ENCODE measurements at regions not wholly inside any gene's neighbourhood (a gene's known extent, or its start where the extent isn't known, plus 50 kb on each side); places are given as distances from the start of the nearest gene placed in this dataset.

DNA sequence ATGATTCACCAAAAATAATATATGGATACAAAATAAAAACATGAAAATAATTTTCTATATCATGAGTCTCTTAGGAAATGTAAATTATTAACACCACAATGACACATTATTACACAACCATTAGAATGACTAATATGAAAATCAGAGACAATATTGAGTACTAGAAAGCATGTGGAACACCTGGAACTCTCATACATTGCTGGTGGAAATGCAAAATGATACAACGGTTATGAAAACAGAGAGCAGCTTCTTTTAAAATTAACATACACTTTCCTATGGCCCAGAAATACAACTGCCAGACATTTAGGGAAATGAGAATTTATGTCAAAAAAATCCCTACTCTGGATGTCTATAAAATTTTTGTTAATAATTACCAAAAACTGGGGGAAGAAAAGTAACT is 853.3 kb upstream of the MAN1A1 start:
- DNase-seq: no peak

DNA sequence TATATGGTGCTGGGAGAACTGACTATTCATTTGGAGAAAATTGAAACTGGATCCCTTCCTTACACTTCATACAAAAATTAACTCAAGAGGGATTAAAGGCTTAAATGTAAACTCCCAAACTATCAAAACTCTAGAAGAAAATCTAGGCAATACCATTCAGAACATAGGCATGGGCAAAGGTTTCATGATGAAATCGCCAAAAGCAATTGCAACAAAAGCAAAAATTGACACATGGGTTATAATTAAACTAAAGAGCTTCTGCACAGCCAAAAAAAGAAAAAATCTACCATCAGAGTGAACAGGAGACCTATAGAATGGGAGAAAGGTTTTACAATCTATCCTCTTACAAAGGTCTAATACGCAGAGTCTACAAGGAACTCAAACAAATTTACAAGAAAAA is 851.3 kb upstream of the MAN1A1 start:
- DNase-seq: no peak

DNA sequence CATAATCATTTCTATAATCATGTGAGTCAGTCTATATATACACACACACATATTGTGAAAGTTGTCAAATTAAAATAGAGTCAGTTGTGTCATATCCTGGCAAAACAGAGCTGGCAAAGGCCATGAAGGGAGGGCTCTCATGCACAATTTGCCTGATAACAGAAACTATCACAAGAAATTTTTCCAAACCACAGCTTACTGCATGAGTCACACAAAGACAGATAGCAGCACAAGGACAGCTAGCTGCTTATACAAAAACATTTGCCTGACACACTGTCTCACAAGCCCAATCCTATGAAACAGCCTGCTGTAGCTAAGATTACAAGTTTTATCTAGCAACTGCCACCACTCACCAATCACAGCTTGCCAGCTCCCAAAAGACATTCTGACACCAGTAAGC is 848.5 kb upstream of the MAN1A1 start:
- no peak for DNase-seq

DNA sequence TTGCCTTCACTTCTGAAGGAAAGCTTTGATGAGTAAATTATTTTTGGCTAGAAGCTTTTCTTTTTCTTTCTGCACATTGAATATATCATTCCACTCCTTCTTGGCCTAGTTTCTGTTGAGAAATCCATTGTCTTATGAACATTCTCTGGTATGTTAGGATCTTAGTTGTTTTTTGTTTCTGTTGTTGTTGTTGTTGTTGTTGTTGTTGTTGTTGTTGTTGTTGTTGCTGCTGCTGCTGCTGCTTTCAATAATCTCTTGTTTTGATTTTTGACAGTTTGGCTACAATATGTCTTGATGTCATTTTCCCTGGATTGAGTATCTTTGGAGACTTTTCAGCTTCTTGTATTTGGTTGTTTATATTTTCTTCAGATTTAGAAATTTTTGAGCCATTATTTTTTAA is 836.5 kb upstream of the MAN1A1 start:
- no peak for DNase-seq

DNA sequence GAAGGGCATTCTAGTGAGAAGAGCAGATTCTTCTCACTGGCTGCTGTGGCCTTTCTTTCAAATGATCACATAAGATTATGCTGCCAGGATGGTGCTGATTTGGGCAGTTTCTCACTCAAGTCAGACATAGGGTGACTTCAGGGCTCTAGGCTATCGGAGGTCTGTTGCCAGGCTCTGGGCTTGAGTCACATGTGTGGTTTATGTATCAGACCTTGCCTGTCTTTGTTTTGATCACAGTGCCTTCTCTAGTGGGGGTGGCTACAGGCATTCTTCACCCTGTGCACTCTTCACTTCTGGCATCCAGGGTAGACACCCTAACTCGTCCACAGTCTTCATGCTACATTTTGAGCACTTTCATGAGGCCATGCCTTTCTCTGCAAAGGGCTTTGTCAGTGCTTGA is 823.7 kb upstream of the MAN1A1 start:
- no peak for DNase-seq

DNA sequence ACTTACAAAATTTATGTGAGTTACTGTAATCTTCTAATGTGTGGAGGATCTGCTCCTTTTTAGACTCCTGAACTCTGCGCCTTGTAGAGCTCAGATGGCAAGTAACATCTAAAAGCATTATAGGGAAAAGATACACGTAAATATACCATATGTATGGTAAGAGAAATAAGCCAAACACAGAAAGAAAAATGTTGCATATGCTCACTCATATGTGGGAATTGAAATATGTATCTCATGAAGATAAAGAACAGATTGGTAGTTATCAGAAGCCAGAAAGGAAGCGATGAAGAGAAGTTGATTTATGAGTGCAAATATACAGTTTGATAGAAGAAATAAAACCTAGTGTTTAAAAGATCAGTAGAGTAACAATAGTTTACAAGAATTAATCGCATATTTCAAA is 815.0 kb upstream of the MAN1A1 start:
- no peak for DNase-seq

DNA sequence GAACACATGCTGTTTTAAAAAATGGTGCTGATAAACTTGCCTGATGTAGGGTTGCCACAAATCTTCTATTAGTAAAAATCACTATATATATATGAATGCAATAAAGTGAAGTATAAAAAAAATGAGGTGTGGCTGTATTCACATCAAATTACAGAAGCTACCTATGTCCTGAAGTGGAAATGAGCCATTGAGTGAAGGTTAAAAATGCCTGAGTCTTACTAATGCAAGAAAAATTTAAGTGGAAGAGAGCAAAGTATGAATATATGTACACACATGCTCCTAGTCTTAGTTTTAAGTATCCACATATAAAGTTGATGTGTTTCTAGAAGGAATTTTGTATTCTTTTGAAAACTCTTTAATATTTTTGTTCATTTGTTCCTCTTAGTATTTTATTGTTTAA is 808.3 kb upstream of the MAN1A1 start:
- DNase-seq: no peak

DNA sequence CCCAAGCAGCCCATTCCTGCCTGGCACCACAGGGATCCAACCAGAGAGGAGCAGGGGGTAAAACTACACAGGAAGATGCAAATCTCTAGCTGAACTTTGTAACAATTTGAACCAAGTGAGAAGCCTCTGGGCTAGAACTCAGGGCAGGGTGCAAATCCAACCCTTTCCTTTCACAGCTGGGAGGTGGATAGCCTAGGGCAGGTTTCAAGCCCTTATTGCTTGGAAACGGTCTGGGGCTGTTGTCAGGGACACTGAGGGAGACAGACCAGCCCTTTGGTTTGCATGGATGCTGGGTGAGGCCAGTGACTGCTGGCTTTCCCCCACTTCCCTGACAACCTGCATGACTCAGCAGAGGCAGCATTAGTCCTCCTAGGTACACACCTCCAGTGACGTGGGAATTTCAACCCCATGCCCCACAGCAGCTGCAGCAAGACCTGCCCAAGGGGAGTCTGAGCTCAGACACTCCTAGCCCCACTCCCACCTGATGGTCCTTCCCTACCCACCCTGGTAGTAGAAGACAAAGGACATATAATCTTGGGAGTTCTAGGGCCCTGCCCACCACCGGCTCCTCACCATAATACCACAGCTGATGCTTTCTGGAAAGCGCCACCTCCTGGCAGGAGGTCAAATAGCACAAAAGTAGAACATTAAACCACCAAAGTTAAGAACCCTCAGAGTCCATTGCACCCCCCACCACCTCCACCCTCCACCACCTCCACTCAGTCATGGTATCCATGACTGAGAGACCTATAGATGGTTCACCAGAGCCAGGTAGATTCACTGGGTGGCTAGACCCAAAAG is 797.7 kb upstream of the MAN1A1 start:
- DNase-seq: no peak

DNA sequence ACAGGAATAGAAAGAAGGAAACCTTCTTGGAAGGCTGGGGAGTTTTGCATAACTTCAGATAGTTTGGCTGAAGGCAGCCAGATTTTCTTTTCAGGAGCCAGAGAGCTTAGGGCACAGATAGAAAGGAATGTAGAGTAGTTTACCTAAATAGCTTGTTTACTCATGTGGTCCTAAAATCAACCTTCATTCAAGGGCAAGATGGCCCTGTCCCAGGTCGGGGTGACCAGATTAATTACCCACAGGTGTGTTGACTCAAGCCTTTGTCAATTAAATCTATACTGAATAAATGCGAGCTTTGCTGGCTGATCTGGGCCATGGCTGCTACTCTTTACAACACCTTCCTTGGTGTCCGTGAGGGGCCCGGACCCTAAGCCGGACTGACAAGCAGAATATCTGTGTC is 792.0 kb upstream of the MAN1A1 start:
- no peak for DNase-seq

DNA sequence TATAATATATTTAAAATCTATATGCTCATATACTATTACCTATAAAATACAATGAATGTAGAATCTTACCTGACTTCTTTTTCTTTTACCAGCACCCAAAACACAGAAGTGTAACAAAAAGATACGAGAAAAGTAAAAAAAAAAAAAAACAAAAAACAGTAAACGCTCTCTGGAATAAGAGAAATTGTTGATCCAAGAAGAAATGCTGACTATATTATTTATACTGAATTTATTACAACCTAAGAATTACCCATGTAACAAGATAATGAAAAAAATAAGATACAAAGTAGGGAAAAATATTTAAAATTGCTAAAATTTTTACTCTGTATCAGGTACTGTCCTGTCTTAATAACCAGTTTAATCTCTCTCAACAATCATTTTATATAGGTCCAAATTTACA is 787.9 kb upstream of the MAN1A1 start:
- DNase-seq: no peak

DNA sequence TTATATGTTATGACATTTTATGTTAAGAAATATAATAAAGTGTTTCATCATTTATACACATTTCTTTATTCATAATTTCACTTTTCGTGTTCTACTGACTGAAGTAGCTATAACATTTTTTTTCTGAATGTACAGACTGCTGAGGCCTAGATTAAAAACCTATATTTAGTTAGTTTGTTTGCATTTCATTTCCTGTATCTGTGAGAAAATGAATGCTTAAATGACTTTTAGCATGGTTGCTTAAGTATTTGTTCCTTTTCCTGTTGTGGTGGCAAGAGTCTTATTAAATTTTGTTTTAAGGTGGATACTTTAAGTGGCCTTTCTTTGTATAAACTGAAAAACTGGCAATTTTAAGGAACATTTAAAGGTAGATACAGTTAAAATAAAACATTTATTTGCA is 779.7 kb upstream of the MAN1A1 start:
- no peak for DNase-seq

DNA sequence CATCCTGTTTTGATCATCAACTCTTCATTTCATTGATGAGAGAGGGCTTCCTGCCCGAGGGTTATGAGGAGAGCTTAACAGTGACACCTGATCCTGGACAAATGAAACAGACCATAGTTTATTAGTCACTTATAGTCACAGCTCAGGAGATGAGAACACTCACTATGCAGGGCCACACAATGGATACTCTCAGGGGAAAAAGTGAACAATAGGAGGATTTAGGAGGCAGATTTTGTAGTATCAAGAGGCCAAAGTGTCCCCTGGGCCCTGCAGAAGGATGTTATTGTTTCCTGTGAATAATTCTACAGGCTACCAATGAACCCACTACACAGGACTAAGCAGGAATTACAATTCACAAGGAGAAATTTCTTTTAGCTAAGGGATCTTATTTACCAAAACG is 772.8 kb upstream of the MAN1A1 start:
- DNase-seq: no peak

DNA sequence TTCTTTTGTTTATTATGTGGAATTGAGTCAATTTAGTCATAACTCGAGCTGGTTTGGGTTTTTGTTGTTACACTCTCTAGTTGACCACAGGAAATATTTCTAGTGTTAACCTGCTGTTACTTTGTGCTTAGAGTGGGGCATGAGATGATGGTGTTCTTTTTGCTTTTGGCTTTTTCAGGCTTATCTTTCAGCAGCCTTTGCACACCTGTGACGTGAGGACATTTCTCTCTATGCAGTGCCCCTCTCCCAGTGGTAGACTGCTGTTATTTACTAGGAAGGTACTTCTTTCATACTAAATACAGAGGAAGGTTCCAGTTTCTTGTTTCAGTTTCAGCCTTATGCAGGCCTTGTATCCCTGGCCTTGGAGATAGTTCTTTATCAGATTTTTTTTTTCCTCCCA is 766.8 kb upstream of the MAN1A1 start:
- DNase-seq: no peak

DNA sequence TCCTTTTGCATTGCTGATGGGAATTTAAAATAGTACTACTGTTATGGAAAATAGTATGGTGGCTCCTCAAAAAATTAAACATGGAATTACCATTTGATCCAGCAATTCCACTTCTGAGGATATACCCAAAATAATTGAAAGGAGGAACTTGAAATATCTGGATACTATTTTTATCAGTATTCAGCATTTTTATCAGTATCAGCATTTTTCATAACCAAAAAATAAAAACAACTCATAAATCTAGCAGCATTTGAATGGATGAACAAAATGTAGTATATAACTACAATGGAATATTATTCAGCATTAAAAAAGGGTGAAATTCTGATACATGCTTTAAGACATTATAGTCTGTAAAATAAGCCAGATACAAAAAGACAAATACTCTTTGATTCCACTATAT is 763.4 kb upstream of the MAN1A1 start:
- DNase-seq: no peak

DNA sequence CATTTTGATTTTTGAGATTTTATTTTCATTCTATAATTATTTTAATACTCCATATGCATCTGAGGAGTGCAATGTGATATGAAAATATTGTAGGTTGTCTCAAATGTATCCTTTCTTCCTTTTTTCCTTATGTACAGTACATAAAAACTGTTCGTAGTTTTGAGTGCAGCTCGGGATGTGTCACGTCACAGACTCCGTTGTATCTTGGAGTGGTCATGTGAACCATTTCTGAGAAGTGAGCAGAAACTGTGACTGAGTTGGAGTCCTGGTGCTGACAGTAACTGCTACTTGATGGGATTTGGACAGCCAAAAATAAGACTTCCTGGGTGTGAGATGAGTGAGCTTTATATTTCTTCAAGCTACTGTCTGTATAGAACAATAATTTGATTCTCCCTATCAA is 761.4 kb upstream of the MAN1A1 start:
- no peak for DNase-seq

DNA sequence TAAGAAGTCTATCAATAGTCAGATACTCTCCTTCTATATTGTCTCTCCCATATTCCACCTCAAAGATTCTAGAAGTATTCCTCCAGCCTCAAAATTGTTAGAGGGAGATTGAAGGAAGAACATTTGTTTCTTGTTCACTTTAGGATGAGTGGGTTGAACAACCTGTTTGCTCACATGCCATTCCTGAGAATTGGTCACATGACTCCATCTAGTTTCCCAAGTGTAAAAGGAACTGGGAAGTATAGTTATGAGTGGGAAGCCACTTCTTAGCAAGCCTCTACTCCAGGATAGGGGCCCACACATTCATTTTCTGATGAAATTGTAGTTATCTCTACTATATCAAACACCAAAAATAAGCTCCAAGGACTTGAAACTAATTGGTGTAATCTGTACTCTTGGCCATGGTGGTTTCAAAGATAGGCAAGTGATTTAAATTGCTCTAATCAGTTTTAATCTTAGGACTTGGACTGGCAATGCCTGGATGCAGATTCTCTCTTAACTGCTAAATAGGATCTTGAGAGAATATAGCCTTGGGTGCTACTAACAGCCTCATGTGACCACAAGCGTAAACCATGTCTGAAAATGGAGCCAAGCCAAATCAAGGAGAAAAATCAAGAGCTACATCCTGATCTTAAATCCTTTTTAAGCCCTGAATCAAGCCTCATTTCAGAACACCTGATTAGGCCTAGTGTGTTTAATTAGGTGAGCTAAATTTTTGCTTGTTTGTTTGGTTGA is 758.7 kb upstream of the MAN1A1 start:
- no peak for DNase-seq

DNA sequence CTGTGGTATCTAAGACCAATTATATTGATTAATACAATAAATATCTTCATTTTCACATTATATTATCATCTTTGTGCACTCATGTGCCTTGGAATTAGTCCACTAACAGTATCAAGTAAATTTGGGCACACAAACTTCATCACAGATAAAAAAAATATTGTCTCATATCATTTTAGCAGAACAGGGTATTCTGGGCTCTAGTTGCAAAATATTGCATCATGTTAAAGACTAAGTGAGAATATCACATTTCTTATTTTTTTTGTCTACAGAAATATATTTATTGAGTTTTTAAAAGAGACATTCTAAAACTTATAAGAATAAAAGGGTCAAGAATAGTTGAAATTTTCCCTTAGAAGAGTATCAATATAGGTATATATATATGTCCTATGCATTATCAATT is 754.1 kb upstream of the MAN1A1 start:
- DNase-seq: no peak

DNA sequence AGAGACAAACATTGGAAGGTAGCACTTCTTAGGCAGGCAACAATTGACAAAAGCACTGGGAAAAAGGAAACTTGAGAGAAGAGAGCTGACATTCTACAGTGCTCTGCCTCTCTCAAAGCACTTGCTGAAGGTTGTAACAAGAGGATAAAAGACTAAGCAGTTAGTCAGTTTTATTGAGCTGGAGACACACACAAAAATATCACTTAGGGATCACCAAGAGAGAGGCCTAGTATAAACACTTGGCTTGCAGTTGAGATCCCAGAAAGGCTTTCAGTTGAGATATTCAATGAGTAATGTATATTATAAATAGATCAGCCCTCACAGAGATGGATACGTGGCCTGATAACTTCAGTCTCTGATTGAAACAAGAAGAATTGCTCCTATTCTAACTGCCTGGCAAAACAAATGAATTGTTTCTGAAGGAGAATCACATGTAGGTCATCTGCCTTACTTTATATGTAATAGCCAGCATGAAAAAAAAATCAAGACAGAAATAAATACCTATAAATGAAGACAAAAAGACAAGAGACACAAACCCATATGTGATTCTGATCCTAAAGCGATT is 747.2 kb upstream of the MAN1A1 start:
- DNase-seq: no peak

DNA sequence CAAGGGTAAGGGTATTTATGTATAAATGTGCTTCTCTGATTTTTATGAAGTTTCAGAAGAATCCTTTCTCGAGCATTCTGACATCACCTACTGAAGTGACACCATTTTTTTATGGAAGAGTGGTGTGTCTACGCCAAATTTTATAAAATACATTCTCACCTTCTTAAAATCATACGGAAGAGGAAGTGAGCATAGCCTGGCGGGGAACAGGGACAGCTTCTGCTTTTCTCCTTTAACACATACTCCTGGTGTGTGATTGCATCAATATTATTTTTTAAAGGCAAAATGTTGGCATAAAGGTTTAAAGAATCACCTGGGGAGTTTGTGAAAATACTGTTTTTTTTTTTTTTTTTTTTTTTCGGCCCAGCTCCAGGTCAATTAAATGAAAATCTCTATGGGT is 733.6 kb upstream of the MAN1A1 start:
- no peak for DNase-seq

DNA sequence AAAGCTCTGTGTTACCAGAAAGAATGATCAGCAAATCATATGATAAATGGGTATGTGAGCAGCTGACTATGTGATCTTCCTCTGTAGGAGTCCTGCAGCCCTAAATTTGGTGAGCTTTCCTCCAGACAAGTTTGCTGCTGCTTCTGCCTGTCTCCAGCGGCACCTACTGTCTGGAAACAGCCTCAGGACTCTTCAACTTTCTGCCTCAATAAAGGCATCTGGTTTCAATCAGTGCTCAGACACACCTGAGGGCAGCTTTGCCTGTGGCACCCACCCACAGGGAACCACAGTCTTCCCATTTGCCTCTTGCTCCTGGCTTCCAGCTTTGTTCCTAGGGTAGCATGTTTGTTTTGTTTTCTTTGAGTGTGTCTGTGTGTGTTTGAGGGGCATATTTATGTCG is 727.9 kb upstream of the MAN1A1 start:
- no peak for DNase-seq

DNA sequence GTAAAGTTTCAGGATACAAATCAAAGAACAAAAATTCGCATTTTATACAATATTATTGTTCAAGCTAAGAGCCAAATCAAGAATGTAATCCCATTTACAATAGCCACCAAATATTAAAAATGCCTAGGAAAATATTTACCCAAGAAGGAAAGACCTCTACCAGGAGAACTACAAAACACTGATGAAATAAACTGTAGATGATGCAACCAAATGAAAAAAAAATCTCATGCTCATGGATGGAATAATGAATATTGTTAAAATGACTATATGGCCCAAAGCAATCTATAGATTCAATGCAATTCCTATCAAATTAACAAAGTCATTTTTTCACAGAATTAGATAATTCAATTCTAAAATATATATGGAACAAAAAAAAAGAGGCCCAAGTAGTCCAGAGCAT is 708.8 kb upstream of the MAN1A1 start:
- DNase-seq: no peak

DNA sequence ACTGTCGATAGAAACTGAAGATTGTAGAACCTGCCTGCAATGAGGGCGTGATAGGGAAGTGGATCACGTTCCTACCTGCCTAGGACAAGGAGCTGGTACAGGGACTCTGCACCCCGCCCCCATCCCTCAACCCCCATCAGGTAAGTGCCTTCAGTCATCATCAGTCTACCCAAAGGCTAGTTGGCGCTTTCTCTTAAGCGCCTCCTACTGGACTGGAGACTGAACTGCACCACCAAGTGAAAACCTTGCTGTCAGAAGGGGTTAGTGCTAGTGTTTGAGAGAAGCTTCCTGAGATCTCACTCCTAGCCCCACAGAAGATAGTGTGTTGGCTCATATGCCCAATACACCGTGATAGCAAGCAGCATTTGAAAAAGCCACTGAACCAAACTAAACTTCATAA is 706.5 kb upstream of the MAN1A1 start:
- peak; percentile 27 for DNase-seq

DNA sequence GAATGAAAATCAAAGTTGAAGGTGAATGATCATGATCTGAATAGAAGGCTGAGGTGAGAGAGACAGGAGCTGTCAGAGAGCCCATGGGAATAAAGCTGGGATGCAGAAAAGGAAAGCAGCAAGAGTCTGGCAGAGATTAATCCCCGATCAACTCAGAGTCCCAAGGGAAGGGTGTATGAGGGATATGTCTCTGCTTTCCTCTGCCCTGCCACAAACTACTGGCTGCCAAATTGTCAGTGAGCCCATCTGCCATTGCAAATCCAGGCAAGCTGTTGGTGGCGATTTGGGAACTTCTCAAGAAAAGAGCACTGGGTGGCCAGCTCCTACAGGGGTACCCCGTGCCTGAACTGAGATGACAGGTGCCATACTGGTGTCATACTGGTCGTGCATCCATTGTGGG is 705.5 kb upstream of the MAN1A1 start:
- no peak for DNase-seq

DNA sequence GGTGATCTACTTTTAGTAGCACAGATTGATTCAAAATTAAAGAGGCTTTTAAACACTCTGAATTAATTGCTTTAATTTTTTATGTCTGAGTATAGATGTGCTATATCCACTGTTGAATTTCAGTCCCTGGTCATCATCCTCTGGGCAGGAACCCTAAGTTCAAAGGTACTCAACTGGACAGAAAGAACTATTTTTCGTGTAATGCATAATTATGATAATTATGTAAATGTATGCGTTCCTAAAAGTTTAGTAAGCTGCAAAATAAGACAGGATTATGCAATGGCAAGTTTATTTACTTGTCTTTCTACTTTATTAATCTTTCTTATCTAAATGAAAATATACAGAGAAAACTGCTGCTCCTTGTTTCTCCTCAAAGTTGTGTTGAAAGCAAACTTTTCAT is 690.1 kb upstream of the MAN1A1 start:
- DNase-seq: no peak

DNA sequence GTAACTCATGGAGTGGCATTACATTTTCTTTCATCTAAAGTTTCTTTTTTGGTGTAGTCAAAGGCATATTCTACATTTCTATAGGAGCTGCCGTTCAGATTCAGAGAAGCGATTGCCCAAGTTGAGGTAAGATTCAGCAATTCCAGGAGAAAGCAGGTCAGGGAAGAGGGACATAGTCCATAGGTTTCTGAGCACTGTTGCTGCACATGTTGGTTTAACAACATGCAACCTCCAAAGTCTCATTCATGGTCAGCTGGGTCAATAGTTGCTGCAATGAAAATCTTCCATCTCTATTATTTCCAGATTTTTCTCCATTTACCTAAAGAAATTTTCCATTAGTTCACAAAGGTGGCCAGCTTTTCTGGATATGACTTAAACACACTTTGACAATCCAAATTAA is 682.3 kb upstream of the MAN1A1 start:
- DNase-seq: no peak

All from activated CD4-positive, alpha-beta T cell treated with anti-CD3 and anti-CD28 coated beads, Interleukin-2, Interleukin-6, amounts not matched to agents 100 ng/mL and 50 ng/mL, durations not matched to agents 16 hours and 8 hours (primary cell).